GM19035 (cell line): ENCODE measurements at regions not wholly inside any gene's neighbourhood (a gene's known extent, or its start where the extent isn't known, plus 50 kb on each side); places are given as distances from the start of the nearest gene placed in this dataset.
"Not testable (repeated sequence)": the region's sequence is repeated elsewhere in the genome, so short reads cannot be mapped to it uniquely, and the experiment has no call there.

Experiments
- ATAC-seq: cut with Tn5 transposase; IDR thresholded peaks from one replicate; pipeline ENCODE4 v1.9.1; 2021; ENCODE audit not compliant: unreplicated experiment

- ATAC-seq, result no peak
Measured at GRCh38 chr4:170464614-170465197, 374.9 kb upstream of the AADAT start.

GRCh38 chr4:170446782-170447181, 357.0 kb upstream of the AADAT start:
- no peak for ATAC-seq

GRCh38 chr4:170441146-170441545, 351.4 kb upstream of the AADAT start:
- ATAC-seq, result not testable (repeated sequence)

- ATAC-seq, result no peak
Measured at GRCh38 chr4:170428929-170429328, 339.2 kb upstream of the AADAT start.

- ATAC-seq, result no peak
Measured at GRCh38 chr4:170425521-170426143, 335.9 kb upstream of the AADAT start.

- ATAC-seq, result no peak
Measured at GRCh38 chr4:170425040-170425439, 335.3 kb upstream of the AADAT start.

GRCh38 chr4:170423137-170423536, 333.4 kb upstream of the AADAT start:
- no peak for ATAC-seq

GRCh38 chr4:170420255-170420693, 330.5 kb upstream of the AADAT start:
- peak; percentile 88 for ATAC-seq

GRCh38 chr4:170414961-170415360, 325.2 kb upstream of the AADAT start:
- ATAC-seq, result no peak

- no peak for ATAC-seq
Measured at GRCh38 chr4:170414360-170414759, 324.6 kb upstream of the AADAT start.

GRCh38 chr4:170413951-170414350, 324.2 kb upstream of the AADAT start:
- ATAC-seq, result no peak

GRCh38 chr4:170400361-170400760, 310.6 kb upstream of the AADAT start:
- ATAC-seq, result no peak

- ATAC-seq, result no peak
Measured at GRCh38 chr4:170399581-170400293, 310.0 kb upstream of the AADAT start.

- no peak for ATAC-seq
Measured at GRCh38 chr4:170398218-170398617, 308.5 kb upstream of the AADAT start.

- no peak for ATAC-seq
Measured at GRCh38 chr4:170395773-170396172, 306.0 kb upstream of the AADAT start.

GRCh38 chr4:170391066-170391740, 301.4 kb upstream of the AADAT start:
- ATAC-seq, result no peak

- no peak for ATAC-seq
Measured at GRCh38 chr4:170389411-170389810, 299.7 kb upstream of the AADAT start.

- no peak for ATAC-seq
Measured at GRCh38 chr4:170388255-170388654, 298.5 kb upstream of the AADAT start.

GRCh38 chr4:170386971-170387370, 297.2 kb upstream of the AADAT start:
- no peak for ATAC-seq

- ATAC-seq, result no peak
Measured at GRCh38 chr4:170386511-170386910, 296.8 kb upstream of the AADAT start.

- peak; percentile 100 for ATAC-seq
Measured at GRCh38 chr4:170374770-170375169, 285.0 kb upstream of the AADAT start.

- no peak for ATAC-seq
Measured at GRCh38 chr4:170348945-170349344, 259.2 kb upstream of the AADAT start.
